RPMI7951 (cell line): ENCODE measurements at regions not wholly inside any gene's neighbourhood (a gene's known extent, or its start where the extent isn't known, plus 50 kb on each side); places are given as distances from the start of the nearest gene placed in this dataset.
"Not testable (repeated sequence)": the region's sequence is repeated elsewhere in the genome, so short reads cannot be mapped to it uniquely, and the experiment has no call there.

Experiments
- DNase-seq: peaks from one replicate; pipeline ENCODE4 v3.0.0-alpha.2; 2012; ENCODE audit warnings: low read depth

GRCh38 chr5:96203761-96204160 lies 229.3 kb downstream of the PCSK1 start:
- no peak for DNase-seq

GRCh38 chr5:96201503-96201902 lies 231.5 kb downstream of the PCSK1 start:
- no peak for DNase-seq

GRCh38 chr5:96200641-96201040 lies 232.4 kb downstream of the PCSK1 start:
- no peak for DNase-seq

- no peak for DNase-seq
Measured at GRCh38 chr5:96199713-96200183, 233.3 kb downstream of the PCSK1 start.

- DNase-seq, result no peak
Measured at GRCh38 chr5:96198356-96199058, 234.5 kb downstream of the PCSK1 start.

- not testable (repeated sequence) for DNase-seq
Measured at GRCh38 chr5:96197767-96198166, 235.3 kb downstream of the PCSK1 start.

- no peak for DNase-seq
Measured at GRCh38 chr5:96197347-96197746, 235.7 kb upstream of the ELL2 start.

GRCh38 chr5:96196890-96197289 lies 235.2 kb upstream of the ELL2 start:
- no peak for DNase-seq

- no peak for DNase-seq
Measured at GRCh38 chr5:96196407-96196806, 234.8 kb upstream of the ELL2 start.

- DNase-seq, result no peak
Measured at GRCh38 chr5:96195123-96195522, 233.5 kb upstream of the ELL2 start.

- no peak for DNase-seq
Measured at GRCh38 chr5:96194593-96194992, 232.9 kb upstream of the ELL2 start.

- no peak for DNase-seq
Measured at GRCh38 chr5:96193946-96194345, 232.3 kb upstream of the ELL2 start.

- no peak for DNase-seq
Measured at GRCh38 chr5:96189987-96190386, 228.3 kb upstream of the ELL2 start.

- no peak for DNase-seq
Measured at GRCh38 chr5:96189028-96189826, 227.6 kb upstream of the ELL2 start.

- DNase-seq, result no peak
Measured at GRCh38 chr5:96187309-96188027, 225.8 kb upstream of the ELL2 start.

- DNase-seq, result not testable (repeated sequence)
Measured at GRCh38 chr5:96184510-96184909, 222.9 kb upstream of the ELL2 start.

- DNase-seq, result no peak
Measured at GRCh38 chr5:96180684-96181435, 219.2 kb upstream of the ELL2 start.

- peak; percentile 54 for DNase-seq
Measured at GRCh38 chr5:96177303-96177869, 215.7 kb upstream of the ELL2 start.

- peak; percentile 44 for DNase-seq
Measured at GRCh38 chr5:96176022-96176421, 214.4 kb upstream of the ELL2 start.

GRCh38 chr5:96175090-96175489 lies 213.4 kb upstream of the ELL2 start:
- DNase-seq, result peak; percentile 42

- no peak for DNase-seq
Measured at GRCh38 chr5:96173366-96173765, 211.7 kb upstream of the ELL2 start.
